Suprapubic skin (tissue), 4 donors: ENCODE measurements at regions not wholly inside any gene's neighbourhood (a gene's known extent, or its start where the extent isn't known, plus 50 kb on each side); places are given as distances from the start of the nearest gene placed in this dataset.

Source experiments
- DNase-seq, 2 donors: peaks; one replicate each; pipeline ENCODE4 v3.0.0-alpha.2; 2019; ENCODE audit warnings: low spot score in 2 of 2
- H3K27ac ChIP-seq: fragments of 200-600 bp; sonication (generic); one replicate; pipeline ENCODE4 v1.5.1; 2019
- H3K27me3 ChIP-seq: fragments of 200-600 bp; sonication (generic); one replicate; pipeline ENCODE4 v1.5.1; 2019
- H3K36me3 ChIP-seq: fragments of 200-600 bp; sonication (generic); one replicate; pipeline ENCODE4 v1.5.1; 2019
- H3K4me1 ChIP-seq: fragments of 200-600 bp; sonication (generic); one replicate; pipeline ENCODE4 v1.5.1; 2019
- H3K4me3 ChIP-seq: fragments of 200-600 bp; sonication (generic); one replicate; pipeline ENCODE4 v1.5.1; 2019; ENCODE audit warnings: mild to moderate bottlenecking
- H3K9me3 ChIP-seq: fragments of 200-600 bp; sonication (generic); one replicate; pipeline ENCODE4 v1.5.1; 2019
- EP300 ChIP-seq: sonication (generic); formaldehyde crosslinking; IDR thresholded peaks from one replicate; pipeline ENCODE4 v1.6.1; 2017; ENCODE audit warnings: antibody characterized with exemption
- POLR2A ChIP-seq, 2 donors: fragments of 450-650 bp; IDR thresholded peaks; one replicate each; pipeline ENCODE4 v1.6.1; 2017; ENCODE audit warnings: antibody characterized with exemption in 2 of 2, mild to moderate bottlenecking in 2 of 2, moderate library complexity in 2 of 2
- POLR2AphosphoS5 ChIP-seq, 3 donors: sonication (generic); formaldehyde crosslinking; IDR thresholded peaks; one replicate each; pipeline ENCODE4 v1.6.1; 2017; ENCODE audit warnings: antibody characterized with exemption in 3 of 3
- WGBS: methylation state at CpG from one replicate; pipeline ENCODE4 v1.1.5; 2018; 5-methylcytosine and 5-hydroxymethylcytosine counted together
- TF ChIP-seq, protein P1 (sequence below), 2 donors: fragments of 200-600 bp in 1 of 2; fragments of 450-650 bp in 1 of 2; sonication (generic) in 1 of 2; IDR thresholded peaks; one replicate each; pipeline ENCODE4 v1.5.1; 2016 to 2019; ENCODE audit warnings: antibody characterized with exemption in 2 of 2, mild to moderate bottlenecking in 1 of 2, moderate library complexity in 1 of 2

DNA sequence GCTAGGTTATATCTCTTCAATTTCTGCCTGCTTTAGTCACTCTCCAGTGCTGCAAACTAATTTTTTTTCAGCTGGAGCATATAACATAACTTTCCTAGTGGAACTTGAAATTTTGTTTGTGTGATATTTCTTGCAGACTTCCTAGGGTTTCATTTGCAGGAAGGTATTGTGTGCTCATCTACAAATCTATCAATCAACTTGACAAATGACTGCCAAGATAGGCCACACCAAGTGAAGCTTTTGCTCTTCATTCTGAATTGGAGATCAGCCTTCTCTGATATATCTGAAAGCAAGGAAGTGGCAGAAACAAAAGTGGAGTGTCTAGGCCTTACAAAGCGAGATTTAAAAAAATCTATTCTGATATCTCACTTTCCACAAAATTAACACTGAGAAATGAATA lies 551.1 kb upstream of the LRFN5 start:
- Histone ChIP-seq H3K4me3 (no peak overlapping the region), H3K4me1 (no peaks in the 10 kb centered on the region), H3K27me3 (no peaks in the 10 kb centered on the region), H3K36me3 (no peaks in the 10 kb centered on the region), H3K27ac (no peak overlapping the region), H3K9me3 (no peaks in the 10 kb centered on the region)
- 71% methylated on average over 1 of the region's 1 CpG for WGBS
- DNase-seq, result no peak
- no peak for TF ChIP-seq POLR2A (IDR thresholded peaks at IDR 0.05)
- TF ChIP-seq, protein P1, sequence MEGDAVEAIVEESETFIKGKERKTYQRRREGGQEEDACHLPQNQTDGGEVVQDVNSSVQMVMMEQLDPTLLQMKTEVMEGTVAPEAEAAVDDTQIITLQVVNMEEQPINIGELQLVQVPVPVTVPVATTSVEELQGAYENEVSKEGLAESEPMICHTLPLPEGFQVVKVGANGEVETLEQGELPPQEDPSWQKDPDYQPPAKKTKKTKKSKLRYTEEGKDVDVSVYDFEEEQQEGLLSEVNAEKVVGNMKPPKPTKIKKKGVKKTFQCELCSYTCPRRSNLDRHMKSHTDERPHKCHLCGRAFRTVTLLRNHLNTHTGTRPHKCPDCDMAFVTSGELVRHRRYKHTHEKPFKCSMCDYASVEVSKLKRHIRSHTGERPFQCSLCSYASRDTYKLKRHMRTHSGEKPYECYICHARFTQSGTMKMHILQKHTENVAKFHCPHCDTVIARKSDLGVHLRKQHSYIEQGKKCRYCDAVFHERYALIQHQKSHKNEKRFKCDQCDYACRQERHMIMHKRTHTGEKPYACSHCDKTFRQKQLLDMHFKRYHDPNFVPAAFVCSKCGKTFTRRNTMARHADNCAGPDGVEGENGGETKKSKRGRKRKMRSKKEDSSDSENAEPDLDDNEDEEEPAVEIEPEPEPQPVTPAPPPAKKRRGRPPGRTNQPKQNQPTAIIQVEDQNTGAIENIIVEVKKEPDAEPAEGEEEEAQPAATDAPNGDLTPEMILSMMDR (IDR thresholded peaks at IDR 0.05), result no peak
- no peak for TF ChIP-seq POLR2AphosphoS5 (IDR thresholded peaks at IDR 0.05)
- TF ChIP-seq EP300, result no peak

DNA sequence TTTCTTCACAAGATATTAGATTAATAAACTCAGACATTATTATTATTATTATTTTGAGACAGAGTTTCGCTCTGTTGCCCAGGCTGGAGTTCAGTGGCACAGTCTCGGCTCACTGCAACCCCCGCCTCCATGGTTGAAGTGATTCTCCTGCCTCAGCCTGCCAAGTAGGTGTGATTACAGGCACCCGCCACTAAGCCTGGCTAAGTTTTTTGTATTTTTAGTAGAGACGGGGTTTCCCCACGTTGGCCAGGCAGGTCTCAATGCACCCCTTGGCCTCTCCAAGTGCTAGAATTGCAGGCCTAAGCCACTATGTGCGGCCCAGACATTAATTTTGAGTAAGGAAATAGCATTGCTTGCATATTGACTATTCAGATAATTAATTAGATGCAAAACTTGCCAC lies 554.9 kb upstream of the LRFN5 start:
- Histone ChIP-seq H3K27me3 (no peaks in the 10 kb centered on the region), H3K9me3 (peaks cover 3% of the 10 kb centered on the region), H3K4me1 (no peaks in the 10 kb centered on the region), H3K4me3 (no peak overlapping the region), H3K27ac (no peak overlapping the region), H3K36me3 (no peaks in the 10 kb centered on the region)
- TF ChIP-seq, protein P1 (IDR thresholded peaks at IDR 0.05), result no peak
- TF ChIP-seq POLR2A (IDR thresholded peaks at IDR 0.05), result no peak
- TF ChIP-seq POLR2AphosphoS5 (IDR thresholded peaks at IDR 0.05), result no peak
- TF ChIP-seq EP300, result no peak
- no peak for DNase-seq
- WGBS, result 79% methylated on average over 7 of the region's 7 CpGs

DNA sequence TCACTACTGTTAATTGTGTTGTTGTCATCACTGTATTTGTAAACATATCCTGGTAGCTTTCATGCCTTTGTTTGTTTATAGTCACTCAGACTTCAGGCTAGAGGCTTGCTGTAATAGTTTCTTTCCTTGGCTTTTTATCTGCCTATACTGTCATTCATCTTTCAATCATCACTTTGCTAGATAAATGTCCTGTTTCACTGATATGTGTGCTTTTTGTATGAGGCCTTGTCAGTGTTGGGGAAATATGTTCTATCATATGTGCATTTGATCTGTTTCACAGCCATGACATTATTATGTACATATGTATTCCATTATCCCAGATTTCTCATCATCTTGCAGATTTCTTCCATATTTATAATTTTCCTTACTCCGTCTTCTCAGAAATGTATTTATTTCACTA lies 558.9 kb upstream of the LRFN5 start:
- Histone ChIP-seq H3K36me3 (no peaks in the 10 kb centered on the region), H3K9me3 (peaks cover 3% of the 10 kb centered on the region), H3K4me3 (no peak overlapping the region), H3K4me1 (no peaks in the 10 kb centered on the region), H3K27me3 (no peaks in the 10 kb centered on the region), H3K27ac (no peak overlapping the region)
- DNase-seq, result no peak
- 0% methylated on average over 1 of the region's 1 CpG for WGBS
- TF ChIP-seq EP300 (no peak), POLR2AphosphoS5 (IDR thresholded peaks at IDR 0.05) (no peak), POLR2A (IDR thresholded peaks at IDR 0.05) (no peak)
- TF ChIP-seq, protein P1 (IDR thresholded peaks at IDR 0.05), result no peak

DNA sequence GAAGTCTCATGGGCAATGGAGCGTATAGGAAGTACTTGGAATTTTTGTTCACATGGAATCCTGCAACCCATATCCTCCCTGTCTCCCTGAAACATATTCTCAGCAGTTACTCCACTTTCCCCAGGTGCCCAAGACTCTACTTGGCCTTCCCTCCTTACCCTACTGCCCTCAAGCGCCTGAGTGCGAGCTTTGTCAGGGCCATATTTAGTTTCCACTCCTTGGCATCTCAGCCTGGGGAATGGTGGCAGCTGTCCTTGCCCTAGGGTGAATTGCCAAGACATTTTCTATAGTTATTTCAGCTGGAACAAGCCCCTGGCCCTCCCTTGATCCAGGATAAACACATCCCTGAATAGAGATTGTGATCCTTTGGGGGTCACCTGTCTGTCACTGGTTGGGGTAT lies 569.3 kb upstream of the LRFN5 start:
- H3K4me1 ChIP-seq, result no peaks in the 10 kb centered on the region
- no peak overlapping the region for H3K27ac ChIP-seq
- DNase-seq, result no peak
- no peaks in the 10 kb centered on the region for H3K36me3 ChIP-seq
- no peaks in the 10 kb centered on the region for H3K9me3 ChIP-seq
- no peak for TF ChIP-seq EP300
- TF ChIP-seq, protein P1 (IDR thresholded peaks at IDR 0.05), result no peak
- TF ChIP-seq POLR2AphosphoS5 (IDR thresholded peaks at IDR 0.05), result no peak
- no peak for TF ChIP-seq POLR2A (IDR thresholded peaks at IDR 0.05)
- 85% methylated on average over 3 of the region's 3 CpGs for WGBS
- no peaks in the 10 kb centered on the region for H3K27me3 ChIP-seq
- H3K4me3 ChIP-seq, result no peak overlapping the region

DNA sequence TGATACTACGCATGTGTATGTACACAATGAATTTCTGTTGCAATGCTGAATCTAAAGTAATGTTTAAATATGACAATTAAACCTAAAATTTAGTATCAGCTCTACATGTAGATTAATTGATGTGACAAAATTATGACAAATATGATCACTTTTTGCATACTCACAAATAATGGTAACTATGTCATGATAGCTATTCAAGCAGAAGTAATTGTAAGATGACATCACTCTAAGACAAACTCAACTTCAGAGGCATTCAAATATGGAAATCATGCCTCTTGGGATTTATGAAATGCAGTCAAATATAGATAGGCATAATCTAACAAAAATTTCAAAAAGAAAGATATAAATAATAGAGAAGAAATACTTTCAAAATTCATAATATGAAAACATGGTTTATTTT lies 571.7 kb upstream of the LRFN5 start:
- DNase-seq, result no peak

More for the DNA sequence above, 571.7 kb upstream of the LRFN5 start:
- WGBS, result 88% methylated on average over 1 of the region's 1 CpG
- H3K27ac ChIP-seq, result no peak overlapping the region
- H3K4me1 ChIP-seq, result no peaks in the 10 kb centered on the region
- TF ChIP-seq POLR2A (IDR thresholded peaks at IDR 0.05), result no peak
- TF ChIP-seq, protein P1 (IDR thresholded peaks at IDR 0.05), result no peak
- TF ChIP-seq EP300, result no peak
- H3K9me3 ChIP-seq, result peaks cover 4% of the 10 kb centered on the region
- H3K4me3 ChIP-seq, result no peak overlapping the region
- no peaks in the 10 kb centered on the region for H3K27me3 ChIP-seq
- no peaks in the 10 kb centered on the region for H3K36me3 ChIP-seq
